GM19397 (cell line): ENCODE measurements at regions not wholly inside any gene's neighbourhood (a gene's known extent, or its start where the extent isn't known, plus 50 kb on each side); places are given as distances from the start of the nearest gene placed in this dataset.

Source experiments
- ATAC-seq: cut with Tn5 transposase; IDR thresholded peaks from one replicate; pipeline ENCODE4 v1.9.1; 2021; ENCODE audit warnings: mild to moderate bottlenecking, moderate library complexity; ENCODE audit not compliant: unreplicated experiment

- no peak for ATAC-seq
Measured at GRCh38 chr7:31455844-31456243, 58.0 kb upstream of the ITPRID1 start.

GRCh38 chr7:31456646-31457368, 57.1 kb upstream of the ITPRID1 start:
- ATAC-seq, result no peak

- no peak for ATAC-seq
Measured at GRCh38 chr7:31457551-31457950, 56.3 kb upstream of the ITPRID1 start.

DNA sequence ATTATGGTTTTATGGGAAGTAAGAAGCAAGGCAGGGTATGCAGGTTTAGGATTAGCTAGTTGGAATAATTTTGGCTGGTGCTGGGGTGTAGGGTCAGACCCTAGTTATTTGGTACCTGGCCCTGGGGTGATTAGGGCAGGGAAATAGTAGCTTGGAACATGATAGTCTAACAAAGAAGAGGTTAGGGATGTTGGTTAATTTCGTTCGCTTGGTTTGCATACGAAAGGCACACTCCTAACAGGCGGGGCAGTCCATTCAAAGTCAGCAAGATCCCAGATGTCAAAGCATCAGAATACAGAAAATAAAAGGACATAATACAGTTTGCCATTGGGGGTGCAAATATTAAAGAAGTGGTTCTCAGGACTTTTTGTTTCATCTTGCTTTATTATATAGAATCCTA, 55.7 kb upstream of the ITPRID1 start:
- no peak for ATAC-seq

GRCh38 chr7:31462636-31463035, 51.3 kb upstream of the ITPRID1 start:
- no peak for ATAC-seq
